ENCODE measurements at regions not wholly inside any gene's neighbourhood (a gene's known extent, or its start where the extent isn't known, plus 50 kb on each side); places are given as distances from the start of the nearest gene placed in this dataset.

GRCh38 chr4:34105311-34105710 is 2139.0 kb downstream of the ARAP2 start (continued):
- no peak for TF ChIP-seq CSRNP3 (CRISPR knock-in tag; IDR thresholded peaks at IDR 0.05)
- TF ChIP-seq ZFP3 (CRISPR knock-in tag; IDR thresholded peaks at IDR 0.05), result no peak
- no peak for TF ChIP-seq TOX (CRISPR knock-in tag; IDR thresholded peaks at IDR 0.05; ENCODE audit: borderline replicate concordance)
- TF ChIP-seq TCF4 (CRISPR knock-in tag; IDR thresholded peaks at IDR 0.05; ENCODE audit: borderline replicate concordance), result no peak
- TF ChIP-seq SNAI2 (CRISPR knock-in tag; IDR thresholded peaks at IDR 0.05), result no peak
- no peak for TF ChIP-seq PPARA (CRISPR knock-in tag; IDR thresholded peaks at IDR 0.05; ENCODE audit: borderline replicate concordance)
- TF ChIP-seq ZNF8 (CRISPR knock-in tag; IDR thresholded peaks at IDR 0.05), result no peak

- TF ChIP-seq OSR1 (CRISPR knock-in tag; IDR thresholded peaks at IDR 0.05) (no peak), CSDC2 (CRISPR knock-in tag; IDR thresholded peaks at IDR 0.05) (no peak), ARNTL (CRISPR knock-in tag; IDR thresholded peaks at IDR 0.05; ENCODE audit: borderline replicate concordance, low read depth) (no peak), ESRRG (CRISPR knock-in tag; IDR thresholded peaks at IDR 0.05) (no peak), PATZ1 (CRISPR knock-in tag; IDR thresholded peaks at IDR 0.05; ENCODE audit: borderline replicate concordance) (no peak), ISL1 (CRISPR knock-in tag; IDR thresholded peaks at IDR 0.05) (no peak), CREB5 (CRISPR knock-in tag; IDR thresholded peaks at IDR 0.05; ENCODE audit: low read depth) (no peak), ZFP30 (CRISPR knock-in tag; IDR thresholded peaks at IDR 0.05) (no peak), ZNF8 (CRISPR knock-in tag; IDR thresholded peaks at IDR 0.05) (no peak), TOX (CRISPR knock-in tag; IDR thresholded peaks at IDR 0.05; ENCODE audit: borderline replicate concordance) (no peak), ZNF565 (CRISPR knock-in tag; conservative IDR thresholded peaks at IDR 0.05; ENCODE audit: low read depth) (no peak), PPARA (CRISPR knock-in tag; IDR thresholded peaks at IDR 0.05; ENCODE audit: borderline replicate concordance) (no peak), ZNF70 (CRISPR knock-in tag; IDR thresholded peaks at IDR 0.05) (no peak)
- no peak for ATAC-seq
Observed at GRCh38 chr4:34108391-34108790, 2135.9 kb downstream of the ARAP2 start.

- ATAC-seq, result no peak
- TF ChIP-seq TCF4 (CRISPR knock-in tag; IDR thresholded peaks at IDR 0.05; ENCODE audit: borderline replicate concordance) (no peak), RARB (CRISPR knock-in tag; IDR thresholded peaks at IDR 0.05) (no peak), ZNF565 (CRISPR knock-in tag; conservative IDR thresholded peaks at IDR 0.05; ENCODE audit: low read depth) (no peak), TOX (CRISPR knock-in tag; IDR thresholded peaks at IDR 0.05; ENCODE audit: borderline replicate concordance) (no peak), OSR1 (CRISPR knock-in tag; IDR thresholded peaks at IDR 0.05) (no peak), TSHZ2 (CRISPR knock-in tag; IDR thresholded peaks at IDR 0.05) (no peak), GLIS3 (CRISPR knock-in tag; IDR thresholded peaks at IDR 0.05) (no peak), CSRNP3 (CRISPR knock-in tag; IDR thresholded peaks at IDR 0.05) (no peak), CREB5 (CRISPR knock-in tag; IDR thresholded peaks at IDR 0.05; ENCODE audit: low read depth) (no peak), PPARA (CRISPR knock-in tag; IDR thresholded peaks at IDR 0.05; ENCODE audit: borderline replicate concordance) (no peak), ZC3H10 (CRISPR knock-in tag; IDR thresholded peaks at IDR 0.05) (no peak), POU6F1 (CRISPR knock-in tag; IDR thresholded peaks at IDR 0.05; ENCODE audit: borderline replicate concordance, low read depth) (no peak), ARNTL (CRISPR knock-in tag; IDR thresholded peaks at IDR 0.05; ENCODE audit: borderline replicate concordance, low read depth) (no peak), BACH2 (CRISPR knock-in tag; IDR thresholded peaks at IDR 0.05; ENCODE audit: borderline replicate concordance) (no peak), PATZ1 (CRISPR knock-in tag; IDR thresholded peaks at IDR 0.05; ENCODE audit: borderline replicate concordance) (no peak), ZNF8 (CRISPR knock-in tag; IDR thresholded peaks at IDR 0.05) (no peak), ESRRG (CRISPR knock-in tag; IDR thresholded peaks at IDR 0.05) (no peak), ZNF70 (CRISPR knock-in tag; IDR thresholded peaks at IDR 0.05) (no peak)
Observed at GRCh38 chr4:34112573-34112972, 2131.7 kb downstream of the ARAP2 start.

All from SK-N-SH treated with all-trans-retinoic acid at 6 μM for 48 hours (cell line).